Activated naive CD4-positive, alpha-beta T cell treated with anti-CD3 and anti-CD28 coated beads for 36 hours (primary cell): ENCODE measurements at regions not wholly inside any gene's neighbourhood (a gene's known extent, or its start where the extent isn't known, plus 50 kb on each side); places are given as distances from the start of the nearest gene placed in this dataset.

Experiments used
- CTCF ChIA-PET: fragments of 350-600 bp; sonication (Branson Sonifier 250); formaldehyde crosslinking; loops from one replicate; lab custom pipeline; 2021; ENCODE audit warnings: antibody characterized with exemption; lab: Charles Lee
- DNase-seq: peaks from one replicate; pipeline ENCODE4 v3.0.0-alpha.2; 2020
- H3K27ac Mint-ChIP-seq: one replicate; pipeline ENCODE4 v1.8.0; 2021; ENCODE audit warnings: mild to moderate bottlenecking, mixed read lengths
- H3K27me3 Mint-ChIP-seq: one replicate; pipeline ENCODE4 v1.8.0; 2021; ENCODE audit warnings: low read depth, mixed read lengths
- H3K36me3 Mint-ChIP-seq: one replicate; pipeline ENCODE4 v1.8.0; 2021; ENCODE audit warnings: low read depth, mixed read lengths
- H3K4me1 Mint-ChIP-seq: one replicate; pipeline ENCODE4 v1.8.0; 2021; ENCODE audit warnings: low read depth, mixed read lengths
- H3K4me3 Mint-ChIP-seq: one replicate; pipeline ENCODE4 v1.8.0; 2021; ENCODE audit warnings: mild to moderate bottlenecking, moderate library complexity, mixed read lengths
- H3K9me3 Mint-ChIP-seq: one replicate; pipeline ENCODE4 v1.8.0; 2021; ENCODE audit warnings: mixed read lengths
- intact Hi-C: fragments of 100-400 bp; cut with micrococcal nuclease; formaldehyde crosslinking; loops from one replicate; pipeline ENCODE4 v1.15.1; 2023

DNA sequence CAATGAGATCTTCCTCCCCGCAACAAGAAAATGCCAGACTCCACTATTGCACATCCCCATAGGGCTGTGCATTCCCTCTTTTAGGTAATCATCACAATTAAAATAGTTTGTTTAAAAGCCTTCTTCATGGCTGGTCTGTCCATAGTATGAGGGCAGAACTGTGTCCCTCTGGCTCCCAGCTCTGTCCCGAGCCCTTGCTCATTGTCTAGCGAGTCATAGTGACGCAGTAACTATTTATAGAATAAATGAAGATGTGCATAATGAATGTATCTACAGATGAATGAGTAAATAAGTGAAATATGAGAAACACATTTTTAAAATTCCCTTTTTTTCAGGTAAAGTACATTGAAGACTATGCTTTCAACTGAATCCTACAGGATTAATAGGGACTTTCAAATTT lies 128.4 kb upstream of the TMC3 start:
- peaks cover 4% of the 10 kb centered on the region for H3K4me1 Mint-ChIP-seq
- peaks cover 4% of the 10 kb centered on the region for H3K27me3 Mint-ChIP-seq
- CTCF ChIA-PET: no interaction called here
- no peak overlapping the region for H3K27ac Mint-ChIP-seq
- no peak overlapping the region for H3K4me3 Mint-ChIP-seq
- intact Hi-C loops: no loop called here
- H3K36me3 Mint-ChIP-seq: no peaks in the 10 kb centered on the region
- H3K9me3 Mint-ChIP-seq: no peaks in the 10 kb centered on the region
- no peak for DNase-seq

DNA sequence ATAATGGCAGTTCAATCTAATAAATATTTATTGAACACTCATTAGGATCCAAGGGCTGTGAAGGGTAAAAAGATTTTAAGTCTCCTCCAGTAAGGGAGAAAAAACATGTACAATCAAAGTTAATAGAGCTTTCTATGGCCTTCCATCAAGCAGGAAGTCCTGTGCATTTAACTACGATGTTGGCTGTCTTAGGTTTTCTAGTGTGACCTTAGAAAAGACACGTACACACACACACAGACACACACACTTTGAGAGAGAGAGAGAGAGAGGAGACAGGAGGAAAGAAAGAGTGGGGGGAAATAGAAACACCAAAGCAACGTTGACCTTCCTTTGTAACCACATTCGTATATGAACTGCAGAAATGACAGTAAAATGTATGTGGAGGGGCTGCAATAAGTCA lies 126.1 kb upstream of the TMC3 start:
- Mint-ChIP-seq H3K36me3 (no peaks in the 10 kb centered on the region), H3K27ac (no peak overlapping the region), H3K4me1 (no peaks in the 10 kb centered on the region), H3K9me3 (no peaks in the 10 kb centered on the region), H3K4me3 (no peak overlapping the region), H3K27me3 (peaks cover 4% of the 10 kb centered on the region)
- CTCF ChIA-PET: no interaction called here
- no peak for DNase-seq
- intact Hi-C loops: no loop called here

DNA sequence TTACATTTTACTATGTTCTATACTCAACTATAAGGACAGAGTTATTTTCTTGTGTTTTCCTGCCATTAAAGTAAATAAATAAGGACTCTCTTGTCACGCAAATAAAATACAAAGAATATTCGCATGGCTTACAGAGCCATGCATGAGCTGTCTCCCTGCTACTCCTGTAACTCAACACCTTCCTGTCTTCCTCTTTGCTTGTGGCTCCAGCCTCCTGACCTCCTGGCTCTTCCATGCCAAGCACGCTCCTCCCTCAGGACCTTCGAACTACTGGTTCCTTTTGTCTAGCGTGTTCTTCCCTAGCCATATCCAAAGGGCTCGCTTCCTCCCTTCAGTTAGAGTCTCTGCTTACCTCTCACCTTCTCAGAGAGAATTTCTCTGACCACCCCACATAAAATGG lies 124.3 kb upstream of the TMC3 start:
- H3K4me3 Mint-ChIP-seq: no peak overlapping the region
- H3K36me3 Mint-ChIP-seq: no peaks in the 10 kb centered on the region
- peaks cover 2% of the 10 kb centered on the region for H3K27me3 Mint-ChIP-seq
- CTCF ChIA-PET: no interaction called here
- no peak overlapping the region for H3K27ac Mint-ChIP-seq
- intact Hi-C loops: no loop called here
- DNase-seq: no peak
- no peaks in the 10 kb centered on the region for H3K4me1 Mint-ChIP-seq
- H3K9me3 Mint-ChIP-seq: no peaks in the 10 kb centered on the region

DNA sequence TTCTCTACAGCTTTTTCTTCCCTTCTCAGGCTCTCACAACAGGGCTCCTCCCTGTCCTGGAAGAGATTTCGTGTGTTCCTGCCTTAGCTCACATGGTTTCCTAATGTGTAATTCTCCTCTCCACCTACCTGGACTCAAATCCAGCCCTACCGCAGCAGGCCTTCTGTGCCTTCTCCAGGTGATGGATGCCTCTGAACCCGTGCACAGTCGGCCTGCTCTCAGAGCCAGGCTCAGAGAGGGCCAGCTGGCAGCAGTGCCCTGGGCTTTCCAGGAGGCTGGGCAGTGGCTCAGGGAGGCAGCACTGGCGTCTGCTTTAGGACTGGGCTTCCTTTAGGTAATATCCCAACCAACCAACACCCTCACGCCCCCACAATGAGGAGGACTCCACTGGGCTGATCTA lies 123.2 kb upstream of the TMC3 start:
- Mint-ChIP-seq H3K9me3 (no peaks in the 10 kb centered on the region), H3K27me3 (peaks cover 2% of the 10 kb centered on the region), H3K4me1 (no peaks in the 10 kb centered on the region), H3K27ac (no peak overlapping the region), H3K4me3 (no peak overlapping the region), H3K36me3 (no peaks in the 10 kb centered on the region)
- no peak for DNase-seq
- CTCF ChIA-PET: no interaction called here
- intact Hi-C loops: no loop called here

DNA sequence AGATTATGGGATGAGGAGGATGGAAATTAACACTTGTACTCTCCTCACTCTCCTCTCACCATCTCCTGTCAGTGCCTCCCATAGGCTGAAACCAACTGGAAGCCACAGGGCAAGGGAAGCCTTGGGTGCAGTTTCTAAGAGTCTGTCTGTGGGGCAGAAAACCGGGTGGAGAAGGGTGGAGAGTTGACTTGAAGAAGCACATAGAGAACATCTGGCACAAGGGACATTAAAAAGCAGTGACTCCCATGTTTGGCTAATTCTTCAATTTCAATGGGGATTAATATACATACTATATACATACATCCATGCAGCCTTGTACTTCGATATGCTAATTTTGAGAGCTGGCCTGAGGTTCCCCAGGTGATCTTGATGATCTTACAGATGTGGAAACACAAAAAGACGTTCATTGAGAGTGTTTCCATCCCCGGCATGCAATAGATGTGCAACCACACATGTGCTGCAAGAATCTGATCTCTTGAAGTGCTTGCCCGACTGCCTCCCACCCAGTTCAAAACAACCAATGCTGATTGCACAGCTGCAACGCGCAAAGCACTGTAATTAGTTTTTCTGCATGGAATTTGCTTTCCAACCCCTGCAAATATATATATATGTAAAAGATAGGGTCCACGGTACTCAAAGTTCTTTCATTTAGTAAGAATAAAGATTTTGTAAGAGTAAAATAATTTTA lies 121.9 kb upstream of the TMC3 start:
- DNase-seq: no peak

DNA sequence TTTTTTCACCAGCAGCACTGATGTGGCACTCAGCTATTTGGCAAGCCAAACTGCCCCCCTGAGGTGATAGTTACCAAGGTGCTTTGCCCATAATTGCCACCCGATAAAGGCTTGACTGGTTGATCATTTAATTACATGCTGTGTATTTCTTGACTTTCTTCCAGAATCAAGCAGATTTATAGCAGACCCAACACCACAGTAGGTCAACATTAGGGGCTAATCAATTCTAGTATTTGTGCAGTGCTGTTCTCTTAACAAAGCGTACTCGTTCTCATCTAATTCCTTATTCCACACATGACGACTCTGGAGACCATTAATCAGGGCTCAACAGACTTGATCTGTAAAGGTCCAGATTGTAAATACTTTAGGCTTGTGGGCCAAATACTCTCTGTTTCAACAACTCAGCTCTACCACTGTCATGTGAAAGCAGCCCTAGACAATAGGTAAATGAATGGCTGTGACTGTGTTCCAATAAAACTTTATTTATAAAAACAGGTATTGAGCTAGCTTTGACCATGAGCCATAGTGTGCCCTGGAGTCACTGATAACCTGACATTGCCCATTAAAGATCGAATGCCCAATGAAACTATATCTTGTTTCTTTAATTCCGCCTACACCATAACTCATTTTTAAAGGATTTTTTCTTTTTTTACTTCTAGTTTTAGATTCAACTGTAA lies 119.1 kb upstream of the TMC3 start:
- no peaks in the 10 kb centered on the region for H3K4me1 Mint-ChIP-seq
- H3K4me3 Mint-ChIP-seq: no peak overlapping the region
- no peaks in the 10 kb centered on the region for H3K36me3 Mint-ChIP-seq
- no peak for DNase-seq
- H3K9me3 Mint-ChIP-seq: no peaks in the 10 kb centered on the region
- H3K27me3 Mint-ChIP-seq: peaks cover 9% of the 10 kb centered on the region
- intact Hi-C loops: no loop called here
- no peak overlapping the region for H3K27ac Mint-ChIP-seq
- CTCF ChIA-PET: interaction anchor here (1.2 to 1.6 kb wide), 2 partner anchors 10 to 466 kb away, joined by 3 read pairs; no protein-coding TSS in a partner anchor

More for the DNA sequence above, 121.9 kb upstream of the TMC3 start:
- Mint-ChIP-seq H3K9me3 (no peaks in the 10 kb centered on the region), H3K4me3 (no peak overlapping the region), H3K4me1 (no peaks in the 10 kb centered on the region), H3K36me3 (no peaks in the 10 kb centered on the region), H3K27me3 (peaks cover 2% of the 10 kb centered on the region), H3K27ac (no peak overlapping the region)
- CTCF ChIA-PET: no interaction called here
- intact Hi-C loops: no loop called here

DNA sequence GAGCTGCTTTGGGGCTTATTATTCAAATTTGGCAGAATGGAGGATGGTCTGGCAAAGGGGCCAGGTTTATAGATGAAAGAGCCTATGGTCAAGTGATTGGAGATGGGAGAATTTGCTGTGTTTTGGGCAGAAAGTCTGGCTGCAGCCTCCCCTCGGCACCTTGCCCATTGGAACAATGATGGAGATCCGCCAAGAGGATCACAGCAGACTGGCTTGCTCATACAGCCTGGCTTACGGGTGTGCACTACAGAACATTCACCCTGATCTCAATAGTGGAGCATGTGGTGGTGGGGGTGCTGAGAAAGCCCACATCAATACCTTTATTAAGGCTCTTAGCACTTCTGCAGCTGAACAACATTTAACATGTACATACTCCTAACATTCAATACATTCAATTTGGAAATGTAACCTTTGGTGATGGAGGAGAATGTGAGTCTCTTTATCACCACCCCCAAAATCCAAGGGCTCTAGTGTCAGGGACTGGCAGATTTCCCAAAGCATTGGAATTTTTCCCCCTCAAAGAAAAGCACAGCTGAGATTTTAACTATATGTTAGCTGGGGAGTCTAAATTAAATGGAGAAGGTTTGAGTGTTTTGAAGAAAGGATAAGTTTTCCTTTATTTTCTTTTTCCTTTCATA lies 118.4 kb upstream of the TMC3 start:
- CTCF ChIA-PET: interaction anchor here (1.2 to 1.6 kb wide), 2 partner anchors 9 to 467 kb away, joined by 3 read pairs; no protein-coding TSS in a partner anchor
- DNase-seq: no peak
- no peaks in the 10 kb centered on the region for H3K9me3 Mint-ChIP-seq
- H3K4me3 Mint-ChIP-seq: no peak overlapping the region
- no peaks in the 10 kb centered on the region for H3K36me3 Mint-ChIP-seq
- intact Hi-C loops: no loop called here
- H3K4me1 Mint-ChIP-seq: no peaks in the 10 kb centered on the region
- peaks cover 9% of the 10 kb centered on the region for H3K27me3 Mint-ChIP-seq
- H3K27ac Mint-ChIP-seq: no peak overlapping the region

DNA sequence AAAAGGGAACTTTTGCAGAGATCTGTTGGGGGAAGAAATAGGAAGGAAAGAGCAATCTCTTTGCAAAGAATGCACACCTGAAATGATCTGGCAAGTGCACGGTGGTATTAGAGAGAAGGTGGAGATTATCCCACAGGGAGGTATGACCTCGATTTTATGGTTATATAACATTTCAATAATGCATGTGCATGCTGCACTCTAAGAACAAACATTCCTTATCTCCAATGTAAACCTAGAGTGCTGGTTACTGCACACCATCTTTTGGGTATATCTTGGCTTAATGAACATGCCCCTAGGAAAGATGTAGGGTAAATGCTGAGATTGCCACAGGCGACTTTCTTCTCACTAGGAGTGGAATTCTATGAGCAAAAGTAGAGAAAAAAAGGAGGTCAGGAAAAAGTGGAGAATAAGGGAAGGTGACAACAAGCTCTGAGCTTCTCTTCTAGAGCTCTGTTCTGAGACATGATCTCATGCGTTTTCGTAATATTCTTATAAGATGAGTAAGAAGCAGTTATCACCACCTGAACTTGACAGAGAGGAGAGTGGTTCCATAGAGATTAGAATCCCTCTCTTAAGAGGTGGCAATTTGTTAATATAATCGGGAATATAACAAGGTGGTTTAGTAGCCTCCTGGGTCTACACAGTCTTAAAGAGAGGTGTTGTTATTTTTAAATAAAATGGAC lies 117.5 kb upstream of the TMC3 start:
- CTCF ChIA-PET: interaction anchor here (0.5 kb wide), 1 partner anchor 270 kb away, joined by 4 read pairs; no protein-coding TSS in a partner anchor
- intact Hi-C loops: no loop called here
- no peak for DNase-seq
- Mint-ChIP-seq H3K9me3 (no peaks in the 10 kb centered on the region), H3K36me3 (no peaks in the 10 kb centered on the region), H3K4me1 (no peaks in the 10 kb centered on the region), H3K27me3 (peaks cover 9% of the 10 kb centered on the region), H3K27ac (no peak overlapping the region), H3K4me3 (no peak overlapping the region)

DNA sequence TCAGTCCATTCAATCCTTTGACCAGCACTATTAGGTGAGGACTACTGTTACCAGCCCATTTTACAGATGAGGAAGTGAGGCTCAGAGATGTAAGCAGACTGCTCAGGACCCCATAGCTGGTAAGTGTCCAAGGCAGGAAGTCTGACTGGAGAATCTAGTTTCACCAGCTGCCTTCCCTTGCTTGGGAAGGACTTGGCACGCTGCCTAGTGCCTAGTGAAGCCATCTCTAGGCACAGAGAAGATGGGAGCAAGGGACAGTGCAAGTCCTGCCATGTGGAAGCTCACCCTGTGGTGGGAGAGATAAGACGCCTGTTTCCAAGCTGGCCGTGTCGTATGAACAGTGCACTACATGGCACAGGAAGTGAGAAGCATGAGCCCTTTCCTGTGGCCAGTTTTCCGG lies 111.8 kb upstream of the TMC3 start:
- Mint-ChIP-seq H3K36me3 (no peaks in the 10 kb centered on the region), H3K4me1 (no peaks in the 10 kb centered on the region), H3K27me3 (peaks cover 11% of the 10 kb centered on the region), H3K27ac (no peak overlapping the region), H3K4me3 (no peak overlapping the region), H3K9me3 (no peaks in the 10 kb centered on the region)
- CTCF ChIA-PET: interaction anchor here (0.6 kb wide), 1 partner anchor 491 kb away, joined by 3 read pairs; no protein-coding TSS in a partner anchor
- no peak for DNase-seq
- intact Hi-C loops: loop anchor here (10.0 kb wide), 1 partner anchor 211 kb away; no protein-coding TSS in a partner anchor

DNA sequence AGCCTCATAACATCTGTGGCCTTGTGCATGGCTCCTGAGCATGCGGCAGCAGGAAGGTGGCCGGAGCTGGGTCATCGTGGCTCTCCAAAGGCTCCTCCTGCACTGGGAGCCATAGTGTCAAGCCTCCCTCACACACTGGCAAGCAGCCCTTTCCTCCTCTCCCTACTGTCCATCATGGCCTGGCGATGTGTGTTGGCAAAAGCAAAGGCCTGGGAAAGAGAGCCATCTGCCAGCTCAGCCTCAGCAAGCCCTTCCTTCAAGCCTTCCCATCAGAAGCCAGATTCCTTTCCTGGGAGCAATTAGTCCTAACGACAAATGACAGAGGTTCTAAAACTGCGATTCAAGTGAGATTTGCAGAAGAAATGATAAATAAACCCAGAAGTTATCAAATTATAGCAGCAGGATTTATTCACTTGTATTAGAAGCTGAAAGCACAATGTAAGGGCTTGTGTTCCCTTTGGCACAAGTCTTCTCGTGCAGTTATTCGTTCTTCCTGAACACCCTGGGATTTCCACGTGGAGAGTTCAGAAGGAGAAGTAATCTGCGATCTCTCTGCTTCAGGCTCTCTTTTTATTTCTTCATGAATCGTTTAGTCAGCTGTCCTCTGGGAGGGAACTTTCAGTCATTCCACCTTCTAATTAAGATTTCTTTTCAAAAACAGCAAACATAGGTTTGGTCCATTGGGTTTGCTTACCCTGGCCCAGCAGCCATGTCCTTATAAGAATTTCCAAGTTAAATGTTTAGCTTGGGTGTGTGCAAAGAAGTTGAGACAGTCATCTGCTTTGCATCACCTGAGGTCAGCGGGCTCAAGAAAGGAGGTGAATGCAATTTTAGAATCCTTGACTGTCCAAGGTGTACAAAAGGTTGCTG lies 110.3 kb upstream of the TMC3 start:
- DNase-seq: no peak
- Mint-ChIP-seq H3K4me1 (no peaks in the 10 kb centered on the region), H3K27ac (no peak overlapping the region)

DNA sequence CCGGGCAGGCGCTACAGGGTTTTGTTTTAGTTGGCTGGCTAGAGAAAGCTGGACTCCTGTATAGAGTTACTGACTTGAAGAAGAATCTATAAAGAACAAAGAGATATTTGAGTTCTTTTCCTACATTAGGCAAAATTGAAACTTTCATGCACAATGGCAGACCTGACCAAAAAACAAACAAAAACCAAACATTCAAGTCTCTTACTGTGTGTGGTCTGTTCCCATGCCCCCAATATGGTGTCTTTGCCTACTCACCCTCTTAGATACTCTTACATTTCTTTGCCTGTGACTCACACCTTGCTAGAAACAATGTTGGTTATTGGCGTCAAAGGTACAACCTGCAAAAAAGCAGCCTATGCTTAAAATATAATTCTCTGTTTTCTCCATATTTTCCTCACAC lies 109.5 kb upstream of the TMC3 start:
- Mint-ChIP-seq H3K27me3 (peaks cover 4% of the 10 kb centered on the region), H3K27ac (no peak overlapping the region), H3K4me3 (no peak overlapping the region), H3K36me3 (no peaks in the 10 kb centered on the region), H3K9me3 (no peaks in the 10 kb centered on the region), H3K4me1 (no peaks in the 10 kb centered on the region)
- DNase-seq: no peak
- intact Hi-C loops: loop anchor here (10.0 kb wide), 1 partner anchor 209 kb away; no protein-coding TSS in a partner anchor
- CTCF ChIA-PET: interaction anchor here (0.8 kb wide), 1 partner anchor 9 kb away, joined by 3 read pairs; no protein-coding TSS in a partner anchor

More for the DNA sequence above, 110.3 kb upstream of the TMC3 start:
- no peak overlapping the region for H3K4me3 Mint-ChIP-seq
- H3K36me3 Mint-ChIP-seq: no peaks in the 10 kb centered on the region
- CTCF ChIA-PET: interaction anchor here (0.7 kb wide), 1 partner anchor 125 kb away, joined by 4 read pairs; no protein-coding TSS in a partner anchor
- no peaks in the 10 kb centered on the region for H3K9me3 Mint-ChIP-seq
- intact Hi-C loops: loop anchor here (10.0 kb wide), 1 partner anchor 210 kb away; no protein-coding TSS in a partner anchor
- H3K27me3 Mint-ChIP-seq: peaks cover 7% of the 10 kb centered on the region
